Glutamatergic neuron (in vitro differentiated cells): ENCODE measurements at regions not wholly inside any gene's neighbourhood (a gene's known extent, or its start where the extent isn't known, plus 50 kb on each side); places are given as distances from the start of the nearest gene placed in this dataset.

Experiments
- DNase-seq: peaks from one replicate; pipeline ENCODE4 v3.0.0; 2022
- H3K27ac Mint-ChIP-seq: one replicate; pipeline ENCODE4 v1.8.0; 2020; ENCODE audit warnings: mild to moderate bottlenecking, mixed read lengths, inconsistent platforms; ENCODE audit not compliant: unreplicated experiment
- H3K27me3 Mint-ChIP-seq: one replicate; pipeline ENCODE4 v1.8.0; 2020; ENCODE audit warnings: mild to moderate bottlenecking, moderate library complexity, mixed read lengths, inconsistent platforms; ENCODE audit not compliant: unreplicated experiment
- H3K36me3 Mint-ChIP-seq: one replicate; pipeline ENCODE4 v1.8.0; 2020; ENCODE audit warnings: mild to moderate bottlenecking, mixed read lengths, inconsistent platforms; ENCODE audit not compliant: unreplicated experiment
- H3K4me1 Mint-ChIP-seq: one replicate; pipeline ENCODE4 v1.8.0; 2020; ENCODE audit warnings: mild to moderate bottlenecking, low read depth, mixed read lengths, inconsistent platforms; ENCODE audit not compliant: unreplicated experiment
- H3K4me3 Mint-ChIP-seq: one replicate; pipeline ENCODE4 v1.8.0; 2020; ENCODE audit warnings: mild to moderate bottlenecking, mixed read lengths, inconsistent platforms; ENCODE audit not compliant: unreplicated experiment
- H3K9me3 Mint-ChIP-seq: one replicate; pipeline ENCODE4 v1.8.0; 2020; ENCODE audit warnings: mild to moderate bottlenecking, moderate library complexity, mixed read lengths, inconsistent platforms; ENCODE audit not compliant: unreplicated experiment
- CTCF ChIP-seq: fragments of 200-600 bp; sonication (generic); IDR thresholded peaks from one replicate; pipeline ENCODE4 v1.5.0; 2021; ENCODE audit not compliant: partially characterized antibody, unreplicated experiment

- H3K27me3 Mint-ChIP-seq: peaks cover 2% of the 10 kb centered on the region
- TF ChIP-seq CTCF: no peak
- H3K4me3 Mint-ChIP-seq: no peak overlapping the region
- H3K36me3 Mint-ChIP-seq: no peaks in the 10 kb centered on the region
- H3K4me1 Mint-ChIP-seq: no peaks in the 10 kb centered on the region
- DNase-seq: no peak
- H3K27ac Mint-ChIP-seq: no peak overlapping the region
- no peaks in the 10 kb centered on the region for H3K9me3 Mint-ChIP-seq
These were observed 407.3 kb downstream of the TMEM135 start for GRCh38 chr11:87444993-87445392.

- Mint-ChIP-seq H3K36me3 (no peaks in the 10 kb centered on the region), H3K4me1 (no peaks in the 10 kb centered on the region), H3K4me3 (no peak overlapping the region), H3K27me3 (peaks cover 4% of the 10 kb centered on the region), H3K9me3 (no peaks in the 10 kb centered on the region), H3K27ac (no peak overlapping the region)
- TF ChIP-seq CTCF: no peak
- no peak for DNase-seq
These were observed 406.0 kb downstream of the TMEM135 start for GRCh38 chr11:87443707-87444106.

DNA sequence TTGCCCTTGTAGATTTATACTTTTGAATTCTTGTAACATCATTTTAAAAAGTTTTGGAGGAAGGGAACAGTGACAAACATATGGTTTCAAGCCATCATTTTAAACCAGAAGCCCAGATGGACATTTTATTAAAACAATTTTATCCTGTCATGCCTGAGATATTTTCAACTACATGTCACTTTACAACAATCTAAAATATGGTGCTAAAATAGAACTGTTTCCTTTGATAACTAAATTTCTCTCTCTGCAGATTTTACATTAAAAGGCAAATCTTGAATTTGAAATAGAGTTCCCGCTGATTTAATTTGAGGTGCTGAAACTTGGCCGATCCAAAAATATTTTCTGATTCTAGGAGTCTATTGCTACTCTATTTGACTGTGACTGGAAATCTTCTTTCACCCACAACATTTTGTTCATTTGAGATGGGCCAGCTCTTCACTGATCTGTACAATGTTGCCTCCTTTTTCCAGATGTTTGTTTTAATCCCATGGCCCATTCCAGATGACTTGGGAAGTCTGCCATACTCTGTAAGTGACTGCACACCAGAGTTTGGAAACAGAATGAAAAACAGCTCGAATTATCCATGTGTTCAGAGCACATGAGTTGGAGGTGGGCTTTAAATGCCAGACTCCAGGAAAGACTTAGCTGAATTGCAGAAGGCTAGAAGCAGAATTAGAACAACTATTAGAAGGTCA, 402.5 kb downstream of the TMEM135 start:
- no peaks in the 10 kb centered on the region for H3K4me1 Mint-ChIP-seq
- DNase-seq: no peak
- H3K9me3 Mint-ChIP-seq: no peaks in the 10 kb centered on the region
- peaks cover 2% of the 10 kb centered on the region for H3K27me3 Mint-ChIP-seq
- no peak overlapping the region for H3K27ac Mint-ChIP-seq
- TF ChIP-seq CTCF: no peak
- no peaks in the 10 kb centered on the region for H3K36me3 Mint-ChIP-seq
- H3K4me3 Mint-ChIP-seq: no peak overlapping the region

DNA sequence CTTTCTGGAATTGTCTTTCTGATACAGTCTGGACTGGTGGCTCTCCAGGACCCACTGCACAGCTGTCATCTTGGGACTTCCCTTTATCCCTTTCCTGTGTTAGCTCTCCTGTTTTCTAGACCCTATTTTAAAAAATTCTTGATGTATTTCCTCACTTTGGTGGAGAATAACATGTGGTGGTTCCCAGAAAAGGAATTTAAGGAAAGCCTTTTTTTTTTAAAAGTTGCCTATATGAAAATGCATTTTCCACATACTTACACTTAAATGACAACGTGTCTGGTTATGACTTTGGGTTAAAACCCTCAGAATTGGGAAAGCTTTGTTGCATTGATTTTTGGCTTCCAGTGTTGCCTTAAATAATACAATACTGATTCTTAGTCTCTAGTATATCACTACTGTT, 400.7 kb downstream of the TMEM135 start:
- Mint-ChIP-seq H3K9me3 (no peaks in the 10 kb centered on the region), H3K27me3 (peaks cover 2% of the 10 kb centered on the region), H3K4me1 (no peaks in the 10 kb centered on the region), H3K36me3 (no peaks in the 10 kb centered on the region), H3K4me3 (no peak overlapping the region), H3K27ac (no peak overlapping the region)
- no peak for DNase-seq
- TF ChIP-seq CTCF: no peak

- H3K36me3 Mint-ChIP-seq: no peaks in the 10 kb centered on the region
- no peak for TF ChIP-seq CTCF
- no peak for DNase-seq
- no peak overlapping the region for H3K27ac Mint-ChIP-seq
- peaks cover 2% of the 10 kb centered on the region for H3K27me3 Mint-ChIP-seq
- H3K4me3 Mint-ChIP-seq: no peak overlapping the region
- no peaks in the 10 kb centered on the region for H3K9me3 Mint-ChIP-seq
- H3K4me1 Mint-ChIP-seq: no peaks in the 10 kb centered on the region
These were observed 400.1 kb downstream of the TMEM135 start for GRCh38 chr11:87437844-87438223.
